Keratinocyte (primary cell): ENCODE measurements at regions not wholly inside any gene's neighbourhood (a gene's known extent, or its start where the extent isn't known, plus 50 kb on each side); places are given as distances from the start of the nearest gene placed in this dataset.

Source experiments
- DNase-seq: peaks from one replicate; pipeline ENCODE4 v3.0.0-alpha.2; 2011; ENCODE audit warnings: low read depth, missing footprints, low spot score
- FAIRE-seq: peaks from 2 replicates; lab custom pipeline; 2011; peaks lifted over from hg19 to GRCh38; lab: Jason Lieb, UNC
- H2AFZ ChIP-seq: 2 replicates; pipeline ENCODE4 v1.6.0; 2012; ENCODE audit warnings: low read length, control low read depth, inconsistent platforms; ENCODE audit not compliant: control insufficient read depth
- H3K27ac ChIP-seq: 2 replicates; pipeline ENCODE4 v1.5.1; 2011; ENCODE audit warnings: low read length; ENCODE audit not compliant: control insufficient read depth, insufficient read depth
- H3K27me3 ChIP-seq: 3 replicates; pipeline ENCODE4 v1.6.0; 2011; ENCODE audit warnings: low read length; ENCODE audit not compliant: control insufficient read depth, insufficient read depth; ENCODE audit errors: extremely low read depth
- H3K36me3 ChIP-seq, 2 experiments: 2 replicates in 1 of 2; 3 replicates in 1 of 2; pipeline ENCODE4 v1.5.1; 2011; ENCODE audit warnings: low read length in 2 of 2, mild to moderate bottlenecking in 1 of 2; ENCODE audit not compliant: control insufficient read depth in 2 of 2, insufficient read depth in 2 of 2; ENCODE audit errors: extremely low read depth in 1 of 2
- H3K4me1 ChIP-seq: 3 replicates; pipeline ENCODE4 v1.5.1; 2011; ENCODE audit warnings: low read length; ENCODE audit not compliant: control insufficient read depth, insufficient read depth; ENCODE audit errors: extremely low read depth
- H3K4me2 ChIP-seq: 3 replicates; pipeline ENCODE4 v1.6.0; 2011; ENCODE audit warnings: low read depth, low read length; ENCODE audit not compliant: control insufficient read depth, insufficient read depth; ENCODE audit errors: extremely low read depth
- H3K4me3 ChIP-seq, 3 experiments: fragments of 200-600 bp in 1 of 3; sonication (generic) in 1 of 3; 2 replicates in 2 of 3; 3 replicates in 1 of 3; pipeline ENCODE4 v1.5.1; 2011 to 2016; ENCODE audit warnings: low read length in 3 of 3, mild to moderate bottlenecking in 3 of 3, control low read depth in 2 of 3, inconsistent platforms in 1 of 3, low read depth in 1 of 3, mixed read lengths in 1 of 3, mixed run types in 1 of 3, moderate library complexity in 1 of 3; ENCODE audit not compliant: control insufficient read depth in 2 of 3, insufficient read depth in 2 of 3; ENCODE audit errors: extremely low read depth in 1 of 3
- H3K79me2 ChIP-seq: 2 replicates; pipeline ENCODE4 v1.6.0; 2012; ENCODE audit warnings: low read length; ENCODE audit not compliant: control insufficient read depth, insufficient read depth
- H3K9ac ChIP-seq: 3 replicates; pipeline ENCODE4 v1.6.0; 2011; ENCODE audit warnings: low read length; ENCODE audit not compliant: control insufficient read depth, insufficient read depth; ENCODE audit errors: extremely low read depth
- H3K9me1 ChIP-seq: 3 replicates; pipeline ENCODE4 v1.6.0; 2011; ENCODE audit warnings: low read length; ENCODE audit not compliant: control insufficient read depth, insufficient read depth; ENCODE audit errors: extremely low read depth
- H3K9me3 ChIP-seq: 2 replicates; pipeline ENCODE4 v1.5.1; 2012; ENCODE audit warnings: low read depth, low read length; ENCODE audit not compliant: control insufficient read depth
- H4K20me1 ChIP-seq: 3 replicates; pipeline ENCODE4 v1.6.0; 2011; ENCODE audit warnings: low read length; ENCODE audit not compliant: control insufficient read depth, insufficient read depth; ENCODE audit errors: extremely low read depth
- CTCF ChIP-seq, 3 experiments: IDR thresholded peaks in 1 of 3; conservative IDR thresholded peaks in 1 of 3; optimal IDR thresholded peaks in 1 of 3; 2 replicates in 2 of 3; 3 replicates in 1 of 3; pipeline versions ENCODE3 to v1.5.1; 2011; ENCODE audit warnings: low read length in 3 of 3, mild to moderate bottlenecking in 3 of 3, moderate library complexity in 2 of 3, control low read depth in 1 of 3, inconsistent platforms in 1 of 3; ENCODE audit not compliant: insufficient read depth in 2 of 3; ENCODE audit errors: extremely low read depth in 1 of 3
- EZH2 ChIP-seq: IDR thresholded peaks from one replicate; pipeline ENCODE4 v1.6.1; 2012; ENCODE audit warnings: inconsistent platforms, mild to moderate bottlenecking, low read length, moderate library complexity
- dilution Hi-C: fragments of 300-500 bp; cut with MboI; formaldehyde crosslinking; loops from one replicate; pipeline ENCODE4 v1.7.0; 2020; ENCODE audit warnings: low sequenced_read_pairs; ENCODE audit not compliant: extremely low pct_ligation_motif_present

- Histone ChIP-seq H3K9me3 (no peaks in the 10 kb centered on the region), H3K9me1 (no peaks in the 10 kb centered on the region), H3K27ac (no peak overlapping the region), H3K9ac (no peak overlapping the region), H2AFZ (no peak overlapping the region), H4K20me1 (no peaks in the 10 kb centered on the region), H3K4me3 (no peak overlapping the region), H3K79me2 (no peaks in the 10 kb centered on the region), H3K4me2 (no peak overlapping the region), H3K4me1 (no peaks in the 10 kb centered on the region), H3K36me3 (no peaks in the 10 kb centered on the region), H3K27me3 (peaks cover 4% of the 10 kb centered on the region)
- FAIRE-seq (no peak), DNase-seq (no peak)
- no peak for TF ChIP-seq EZH2
- no peak for TF ChIP-seq CTCF (optimal IDR thresholded peaks at IDR 0.05 in 1 of 3, IDR thresholded peaks at IDR 0.05 in 1 of 3, conservative IDR thresholded peaks at IDR 0.05 in 1 of 3; ENCODE audit: extremely low read depth in 1 of 3, insufficient read depth in 2 of 3, low read length in 3 of 3)
- dilution Hi-C loops = no loop called here
Observed at GRCh38 chr16:54540525-54541180, 254.1 kb upstream of the IRX3 start.

GRCh38 chr16:54538276-54538675 lies 251.7 kb upstream of the IRX3 start:
- no peaks in the 10 kb centered on the region for H3K36me3 ChIP-seq
- H3K9me1 ChIP-seq = no peaks in the 10 kb centered on the region
- TF ChIP-seq CTCF (optimal IDR thresholded peaks at IDR 0.05 in 1 of 3, IDR thresholded peaks at IDR 0.05 in 1 of 3, conservative IDR thresholded peaks at IDR 0.05 in 1 of 3; ENCODE audit: extremely low read depth in 1 of 3, insufficient read depth in 2 of 3, low read length in 3 of 3) (no peak), EZH2 (no peak)
- DNase-seq (no peak), FAIRE-seq (no peak)
- H3K27ac ChIP-seq = no peak overlapping the region
- no peak overlapping the region for H2AFZ ChIP-seq
- no peaks in the 10 kb centered on the region for H3K79me2 ChIP-seq
- no peak overlapping the region for H3K4me2 ChIP-seq
- H3K4me3 ChIP-seq = no peak overlapping the region
- H3K9me3 ChIP-seq = no peaks in the 10 kb centered on the region
- H4K20me1 ChIP-seq = no peaks in the 10 kb centered on the region
- no peaks in the 10 kb centered on the region for H3K4me1 ChIP-seq
- H3K9ac ChIP-seq = no peak overlapping the region
- peaks cover 4% of the 10 kb centered on the region for H3K27me3 ChIP-seq
- dilution Hi-C loops = no loop called here
